IMR-90 (cell line): ENCODE measurements at regions not wholly inside any gene's neighbourhood (a gene's known extent, or its start where the extent isn't known, plus 50 kb on each side); places are given as distances from the start of the nearest gene placed in this dataset.

Source experiments
- CEBPB ChIP-seq: IDR thresholded peaks from 2 replicates; pipeline ENCODE4 v1.6.1; 2012; ENCODE audit warnings: low read depth, low read length, improper control_type of control experiment
- CHD1 ChIP-seq: IDR thresholded peaks from 2 replicates; pipeline ENCODE4 v1.6.1; 2012; ENCODE audit warnings: low read depth, low read length, improper control_type of control experiment
- CTCF ChIP-seq: conservative IDR thresholded peaks from 2 replicates; pipeline ENCODE4 v1.5.1; 2012; ENCODE audit warnings: mild to moderate bottlenecking, low read depth, low read length, improper control_type of control experiment
- ELK1 ChIP-seq: fragments of 150-350 bp; IDR thresholded peaks from 2 replicates; pipeline ENCODE4 v1.6.1; 2016; ENCODE audit warnings: low read depth, mild to moderate bottlenecking, low read length, moderate library complexity, borderline replicate concordance
- FOS ChIP-seq: fragments of 150-350 bp; IDR thresholded peaks from 2 replicates; pipeline ENCODE4 v1.6.1; 2016; ENCODE audit warnings: low read depth, low read length
- POLR2A ChIP-seq: IDR thresholded peaks from 2 replicates; pipeline ENCODE4 v1.6.1; 2012; ENCODE audit warnings: mild to moderate bottlenecking, low read depth, low read length
- RAD21 ChIP-seq: IDR thresholded peaks from 2 replicates; pipeline ENCODE4 v1.6.1; 2012; ENCODE audit warnings: low read length, improper control_type of control experiment
- SMC3 ChIP-seq: fragments of 150-350 bp; IDR thresholded peaks from 2 replicates; pipeline ENCODE4 v1.6.1; 2016; ENCODE audit warnings: low read depth, mild to moderate bottlenecking, antibody characterized with exemption, low read length, moderate library complexity
- USF2 ChIP-seq: fragments of 150-350 bp; IDR thresholded peaks from 2 replicates; pipeline ENCODE4 v1.6.1; 2017; ENCODE audit warnings: mild to moderate bottlenecking, antibody characterized with exemption, low read length, low read depth

- no peak for TF ChIP-seq ELK1
- no peak for TF ChIP-seq CHD1
- no peak for TF ChIP-seq USF2
- TF ChIP-seq CTCF = no peak
- no peak for TF ChIP-seq RAD21
- no peak for TF ChIP-seq FOS
- TF ChIP-seq POLR2A = no peak
- TF ChIP-seq CEBPB = no peak
- TF ChIP-seq SMC3 = no peak
Measured at GRCh38 chr2:186181625-186182024, 304.4 kb upstream of the ZC3H15 start.
